PC-9 (cell line): ENCODE measurements at regions not wholly inside any gene's neighbourhood (a gene's known extent, or its start where the extent isn't known, plus 50 kb on each side); places are given as distances from the start of the nearest gene placed in this dataset.

Experiments
- BruUV-seq: library from RNA; stranded (reverse); fragments of 400-500 nt; replicated peaks from 2 replicates; lab custom pipeline; 2021; lab: Mats Ljungman, UMichigan
- CTCF ChIA-PET: fragments of 300-600 bp; sonication (Branson Sonifier 250); formaldehyde crosslinking; loops from one replicate; lab custom pipeline; 2022; ENCODE audit warnings: antibody characterized with exemption; lab: Charles Lee
- POLR2A ChIA-PET: fragments of 300-600 bp; sonication (Branson Sonifier 250); formaldehyde crosslinking; loops from one replicate; lab custom pipeline; 2022; ENCODE audit warnings: antibody characterized with exemption; ENCODE audit not compliant: unreplicated experiment; lab: Charles Lee
- DNase-seq, 2 experiments: peaks; one replicate each; pipeline versions ENCODE4 v3.0.0 to v3.0.0-alpha.2; 2015 to 2022; ENCODE audit warnings: mixed read lengths in 1 of 2
- H2AFZ ChIP-seq: fragments of 200-600 bp; sonication (generic); 2 replicates; pipeline ENCODE4 v1.8.1; 2017; ENCODE audit warnings: antibody characterized with exemption
- H3F3A ChIP-seq: fragments of 200-600 bp; sonication (generic); 2 replicates; pipeline ENCODE4 v1.8.1; 2017; ENCODE audit warnings: antibody characterized with exemption, mild to moderate bottlenecking, low read depth; ENCODE audit not compliant: insufficient read depth
- H3K27ac ChIP-seq: fragments of 200-600 bp; sonication (generic); 2 replicates; pipeline ENCODE4 v1.6.1; 2016; ENCODE audit warnings: mixed run types
- H3K27me3 ChIP-seq: fragments of 200-600 bp; sonication (generic); 2 replicates; pipeline ENCODE4 v1.6.1; 2016; ENCODE audit warnings: low read depth, mixed run types; ENCODE audit not compliant: insufficient read depth
- H3K36me3 ChIP-seq: fragments of 200-600 bp; sonication (generic); 2 replicates; pipeline ENCODE4 v1.6.1; 2016; ENCODE audit warnings: low read depth, mixed run types
- H3K4me1 ChIP-seq: fragments of 200-600 bp; sonication (generic); replicated peaks from 2 replicates; pipeline ENCODE4 v1.6.1; 2016; ENCODE audit warnings: mixed run types; ENCODE audit not compliant: insufficient read depth
- H3K4me2 ChIP-seq: fragments of 200-600 bp; sonication (generic); 2 replicates; pipeline ENCODE4 v1.6.1; 2017; ENCODE audit warnings: mixed run types
- H3K4me3 ChIP-seq: fragments of 200-600 bp; sonication (generic); 2 replicates; pipeline ENCODE4 v1.6.1; 2016; ENCODE audit warnings: mixed run types
- H3K79me2 ChIP-seq: fragments of 200-600 bp; sonication (generic); 2 replicates; pipeline ENCODE4 v1.6.1; 2017; ENCODE audit warnings: low read depth, mixed run types
- H3K9me2 ChIP-seq: fragments of 200-600 bp; sonication (generic); 2 replicates; pipeline ENCODE4 v1.8.1; 2017; ENCODE audit warnings: mild to moderate bottlenecking; ENCODE audit not compliant: insufficient read depth
- H3K9me3 ChIP-seq: fragments of 200-600 bp; sonication (generic); 2 replicates; pipeline ENCODE4 v1.8.1; 2016; ENCODE audit warnings: low read depth; ENCODE audit not compliant: insufficient read depth
- H4K20me1 ChIP-seq: fragments of 200-600 bp; sonication (generic); 2 replicates; pipeline ENCODE4 v1.8.1; 2017; ENCODE audit not compliant: insufficient read depth
- CTCF ChIP-seq: fragments of 200-600 bp; sonication (generic); conservative IDR thresholded peaks from 2 replicates; pipeline ENCODE4 v1.6.1; 2017; ENCODE audit warnings: mixed run types, antibody characterized with exemption, mild to moderate bottlenecking, moderate library complexity
- EZH2 ChIP-seq: fragments of 200-600 bp; sonication (generic); IDR thresholded peaks from 2 replicates; pipeline ENCODE4 v1.8.0; 2017; ENCODE audit warnings: antibody characterized with exemption, low read depth
- intact Hi-C: fragments of 100-400 bp; cut with micrococcal nuclease; formaldehyde crosslinking; loops from one replicate; pipeline ENCODE4 v1.10.0; 2022; ENCODE audit not compliant: unreplicated experiment

GRCh38 chr2:104788742-104789455, 65.0 kb upstream of the POU3F3 start:
- no TSS peak for BruUV-seq
- no peak for TF ChIP-seq EZH2
- no peak for TF ChIP-seq CTCF
- Histone ChIP-seq H3K4me1 (no peaks in the 10 kb centered on the region), H3K79me2 (no peaks in the 10 kb centered on the region), H3K27me3 (peaks cover 59% of the 10 kb centered on the region), H3K9me2 (no peaks in the 10 kb centered on the region), H3K27ac (no peak overlapping the region), H3K36me3 (no peaks in the 10 kb centered on the region), H2AFZ (no peak overlapping the region), H3K9me3 (no peaks in the 10 kb centered on the region), H4K20me1 (no peaks in the 10 kb centered on the region), H3F3A (no peaks in the 10 kb centered on the region), H3K4me2 (no peak overlapping the region), H3K4me3 (no peak overlapping the region)
- DNase-seq, result no peak
- intact Hi-C loops, result no loop called here
- ChIA-PET CTCF (no interaction called here), POLR2A (no interaction called here)

GRCh38 chr2:104790100-104790811, 63.7 kb upstream of the POU3F3 start:
- CTCF ChIA-PET, result no interaction called here
- H3F3A ChIP-seq, result no peaks in the 10 kb centered on the region
- no peak overlapping the region for H3K27ac ChIP-seq
- DNase-seq, result no peak
- peaks cover 52% of the 10 kb centered on the region for H3K27me3 ChIP-seq
- H3K9me3 ChIP-seq, result no peaks in the 10 kb centered on the region
- H3K4me3 ChIP-seq, result no peak overlapping the region
- H3K36me3 ChIP-seq, result no peaks in the 10 kb centered on the region
- no peak overlapping the region for H2AFZ ChIP-seq
- POLR2A ChIA-PET, result no interaction called here
- no peaks in the 10 kb centered on the region for H3K9me2 ChIP-seq
- intact Hi-C loops, result no loop called here
- no peaks in the 10 kb centered on the region for H3K79me2 ChIP-seq
- no peaks in the 10 kb centered on the region for H4K20me1 ChIP-seq
- H3K4me1 ChIP-seq, result no peaks in the 10 kb centered on the region
- BruUV-seq, result no TSS peak
- H3K4me2 ChIP-seq, result no peak overlapping the region
- TF ChIP-seq CTCF, result no peak
- TF ChIP-seq EZH2, result no peak

GRCh38 chr2:104790901-104791495, 62.9 kb upstream of the POU3F3 start:
- TF ChIP-seq EZH2 (no peak), CTCF (no peak)
- no TSS peak for BruUV-seq

More at GRCh38 chr2:104790901-104791495, 62.9 kb upstream of the POU3F3 start:
- Histone ChIP-seq H3K9me2 (no peaks in the 10 kb centered on the region), H4K20me1 (no peaks in the 10 kb centered on the region), H3K36me3 (no peaks in the 10 kb centered on the region), H3K27me3 (peaks cover 47% of the 10 kb centered on the region), H3K4me3 (no peak overlapping the region), H3F3A (no peaks in the 10 kb centered on the region), H3K4me1 (no peaks in the 10 kb centered on the region), H3K4me2 (no peak overlapping the region), H3K9me3 (no peaks in the 10 kb centered on the region), H3K79me2 (no peaks in the 10 kb centered on the region), H3K27ac (no peak overlapping the region), H2AFZ (no peak overlapping the region)
- POLR2A ChIA-PET, result no interaction called here
- no peak for DNase-seq
- CTCF ChIA-PET, result no interaction called here
- intact Hi-C loops, result no loop called here
